Endothelial cell (in vitro differentiated cells): ENCODE measurements at regions not wholly inside any gene's neighbourhood (a gene's known extent, or its start where the extent isn't known, plus 50 kb on each side); places are given as distances from the start of the nearest gene placed in this dataset.

Experiments
- DNase-seq: peaks from one replicate; pipeline ENCODE4 v3.0.0; 2021; ENCODE audit warnings: low spot score
- H3K27ac Mint-ChIP-seq: one replicate; pipeline ENCODE4 v1.8.0; 2021; ENCODE audit warnings: mixed read lengths, inconsistent platforms; ENCODE audit not compliant: unreplicated experiment
- H3K27me3 Mint-ChIP-seq: one replicate; pipeline ENCODE4 v1.8.0; 2021; ENCODE audit warnings: mild to moderate bottlenecking, moderate library complexity, mixed read lengths, inconsistent platforms; ENCODE audit not compliant: unreplicated experiment
- H3K36me3 Mint-ChIP-seq: one replicate; pipeline ENCODE4 v1.8.0; 2021; ENCODE audit warnings: mild to moderate bottlenecking, low read depth, mixed read lengths, inconsistent platforms; ENCODE audit not compliant: unreplicated experiment
- H3K4me1 Mint-ChIP-seq: one replicate; pipeline ENCODE4 v1.8.0; 2021; ENCODE audit warnings: mild to moderate bottlenecking, mixed read lengths, inconsistent platforms; ENCODE audit not compliant: unreplicated experiment
- H3K4me3 Mint-ChIP-seq: one replicate; pipeline ENCODE4 v1.8.0; 2021; ENCODE audit warnings: mild to moderate bottlenecking, mixed read lengths, inconsistent platforms; ENCODE audit not compliant: unreplicated experiment
- H3K9me3 Mint-ChIP-seq: one replicate; pipeline ENCODE4 v1.8.0; 2021; ENCODE audit warnings: mixed read lengths, inconsistent platforms; ENCODE audit not compliant: unreplicated experiment
- CTCF ChIP-seq: fragments of 200-600 bp; sonication (generic); IDR thresholded peaks from one replicate; pipeline ENCODE4 v1.5.0; 2021; ENCODE audit warnings: antibody characterized with exemption; ENCODE audit not compliant: unreplicated experiment

- H3K36me3 Mint-ChIP-seq, result no peaks in the 10 kb centered on the region
- DNase-seq, result no peak
- no peak overlapping the region for H3K4me3 Mint-ChIP-seq
- peaks cover 1% of the 10 kb centered on the region for H3K27me3 Mint-ChIP-seq
- H3K27ac Mint-ChIP-seq, result no peak overlapping the region
- no peaks in the 10 kb centered on the region for H3K9me3 Mint-ChIP-seq
- no peak for TF ChIP-seq CTCF
- H3K4me1 Mint-ChIP-seq, result no peaks in the 10 kb centered on the region
Measured at GRCh38 chr7:46937826-46938225, 644.1 kb downstream of the TNS3 start.

- Mint-ChIP-seq H3K27ac (no peak overlapping the region), H3K9me3 (no peaks in the 10 kb centered on the region), H3K4me3 (no peak overlapping the region), H3K36me3 (no peaks in the 10 kb centered on the region), H3K27me3 (no peaks in the 10 kb centered on the region), H3K4me1 (peaks cover 2% of the 10 kb centered on the region)
- no peak for TF ChIP-seq CTCF
- no peak for DNase-seq
Measured at GRCh38 chr7:46934198-46934825, 647.6 kb downstream of the TNS3 start.

- TF ChIP-seq CTCF, result no peak
- Mint-ChIP-seq H3K4me1 (peaks cover 2% of the 10 kb centered on the region), H3K27ac (no peak overlapping the region)
Measured at GRCh38 chr7:46933596-46933995, 648.3 kb downstream of the TNS3 start.

GRCh38 chr7:46932676-46933424 is 649.1 kb downstream of the TNS3 start:
- Mint-ChIP-seq H3K9me3 (no peaks in the 10 kb centered on the region), H3K27ac (no peak overlapping the region), H3K4me1 (peaks cover 2% of the 10 kb centered on the region), H3K4me3 (no peak overlapping the region), H3K27me3 (no peaks in the 10 kb centered on the region), H3K36me3 (no peaks in the 10 kb centered on the region)
- DNase-seq, result no peak
- no peak for TF ChIP-seq CTCF

More at GRCh38 chr7:46933596-46933995, 648.3 kb downstream of the TNS3 start:
- no peak for DNase-seq
- no peaks in the 10 kb centered on the region for H3K9me3 Mint-ChIP-seq
- H3K4me3 Mint-ChIP-seq, result no peak overlapping the region
- no peaks in the 10 kb centered on the region for H3K27me3 Mint-ChIP-seq
- H3K36me3 Mint-ChIP-seq, result no peaks in the 10 kb centered on the region

GRCh38 chr7:46932306-46932675 is 649.6 kb downstream of the TNS3 start:
- no peaks in the 10 kb centered on the region for H3K36me3 Mint-ChIP-seq
- TF ChIP-seq CTCF, result no peak
- H3K4me1 Mint-ChIP-seq, result peaks cover 2% of the 10 kb centered on the region
- H3K27ac Mint-ChIP-seq, result no peak overlapping the region
- H3K27me3 Mint-ChIP-seq, result no peaks in the 10 kb centered on the region
- no peak for DNase-seq
- no peaks in the 10 kb centered on the region for H3K9me3 Mint-ChIP-seq
- H3K4me3 Mint-ChIP-seq, result no peak overlapping the region
